H9 (cell line): ENCODE measurements at regions not wholly inside any gene's neighbourhood (a gene's known extent, or its start where the extent isn't known, plus 50 kb on each side); places are given as distances from the start of the nearest gene placed in this dataset.

Source experiments
- DNase-seq: peaks from one replicate; pipeline ENCODE4 v3.0.0-alpha.2; 2017
- H2AFZ ChIP-seq: one replicate; pipeline ENCODE4 v1.6.1; 2013; ENCODE audit warnings: mild to moderate bottlenecking, low read length, control low read depth, moderate library complexity
- H2AK5ac ChIP-seq: 2 replicates; pipeline ENCODE4 v1.6.1; 2013; ENCODE audit warnings: low read length, control low read depth, mixed read lengths; ENCODE audit not compliant: insufficient read length
- H2BK120ac ChIP-seq: one replicate; pipeline ENCODE4 v1.6.1; 2013; ENCODE audit warnings: low read depth, mild to moderate bottlenecking, low read length, control low read depth, inconsistent platforms; ENCODE audit not compliant: poor library complexity, severe bottlenecking
- H2BK12ac ChIP-seq: 2 replicates; pipeline ENCODE4 v1.6.1; 2013; ENCODE audit warnings: low read length, control low read depth, mixed read lengths, low read depth; ENCODE audit not compliant: insufficient read length
- H2BK15ac ChIP-seq: 2 replicates; pipeline ENCODE4 v1.6.1; 2013; ENCODE audit warnings: low read depth, low read length, control low read depth
- H2BK20ac ChIP-seq: one replicate; pipeline ENCODE4 v1.6.1; 2013; ENCODE audit warnings: low read depth, mild to moderate bottlenecking, low read length, control low read depth, inconsistent platforms; ENCODE audit not compliant: poor library complexity, severe bottlenecking
- H2BK5ac ChIP-seq: 2 replicates; pipeline ENCODE4 v1.6.1; 2013; ENCODE audit warnings: low read length, control low read depth, mixed read lengths; ENCODE audit not compliant: insufficient read length
- H3K14ac ChIP-seq: 2 replicates; pipeline ENCODE4 v1.6.1; 2013; ENCODE audit warnings: low read length, control low read depth; ENCODE audit not compliant: insufficient read depth
- H3K18ac ChIP-seq: 2 replicates; pipeline ENCODE4 v1.6.1; 2013; ENCODE audit warnings: low read depth, mild to moderate bottlenecking, mixed read lengths, low read length, control low read depth; ENCODE audit not compliant: insufficient read length
- H3K23ac ChIP-seq: 2 replicates; pipeline ENCODE4 v1.6.1; 2013; ENCODE audit warnings: low read length, control low read depth, mixed read lengths, low read depth; ENCODE audit not compliant: insufficient read length
- H3K23me2 ChIP-seq: 2 replicates; pipeline ENCODE4 v1.6.1; 2013; ENCODE audit warnings: low read depth, mild to moderate bottlenecking, mixed read lengths, low read length, control low read depth; ENCODE audit not compliant: insufficient read length, poor library complexity, severe bottlenecking
- H3K27ac ChIP-seq: 2 replicates; pipeline ENCODE4 v1.5.1; 2013; ENCODE audit warnings: low read length, control low read depth, mixed read lengths, low read depth; ENCODE audit not compliant: insufficient read length
- H3K27me3 ChIP-seq: 2 replicates; pipeline ENCODE4 v1.6.1; 2013; ENCODE audit warnings: low read length, control low read depth, inconsistent platforms; ENCODE audit not compliant: insufficient read depth
- H3K4ac ChIP-seq: 2 replicates; pipeline ENCODE4 v1.6.1; 2013; ENCODE audit warnings: low read depth, mild to moderate bottlenecking, control low read depth, inconsistent platforms, low read length, moderate library complexity
- H3K4me1 ChIP-seq: 2 replicates; pipeline ENCODE4 v1.6.1; 2013; ENCODE audit warnings: low read length, control low read depth, inconsistent platforms; ENCODE audit not compliant: insufficient read depth
- H3K4me2 ChIP-seq: 2 replicates; pipeline ENCODE4 v1.6.1; 2013; ENCODE audit warnings: low read length, control low read depth, mixed read lengths; ENCODE audit not compliant: insufficient read length, insufficient read depth
- H3K56ac ChIP-seq: 2 replicates; pipeline ENCODE4 v1.6.1; 2013; ENCODE audit warnings: low read depth, mild to moderate bottlenecking, mixed read lengths, low read length, control low read depth; ENCODE audit not compliant: insufficient read length
- H3K79me1 ChIP-seq: 2 replicates; pipeline ENCODE4 v1.6.1; 2013; ENCODE audit warnings: low read depth, mild to moderate bottlenecking, moderate library complexity, low read length, control low read depth, inconsistent platforms; ENCODE audit not compliant: insufficient read depth, poor library complexity, severe bottlenecking
- H3K79me2 ChIP-seq: 2 replicates; pipeline ENCODE4 v1.6.1; 2013; ENCODE audit warnings: low read length, control low read depth, inconsistent platforms; ENCODE audit not compliant: insufficient read depth
- H3K9ac ChIP-seq: 2 replicates; pipeline ENCODE4 v1.6.1; 2013; ENCODE audit warnings: low read length, control low read depth, mixed read lengths; ENCODE audit not compliant: insufficient read length; ENCODE audit errors: extremely low read depth
- H3K9me3 ChIP-seq: one replicate; pipeline ENCODE4 v1.6.1; 2013; ENCODE audit warnings: low read depth, low read length, inconsistent platforms; ENCODE audit not compliant: control insufficient read depth
- H3T11ph ChIP-seq: one replicate; pipeline ENCODE4 v1.6.1; 2013; ENCODE audit warnings: mild to moderate bottlenecking, low read length, control low read depth, inconsistent platforms
- H4K20me1 ChIP-seq: one replicate; pipeline ENCODE4 v1.6.1; 2013; ENCODE audit not compliant: control insufficient read depth, insufficient read length, insufficient read depth
- H4K5ac ChIP-seq: 2 replicates; pipeline ENCODE4 v1.6.1; 2013; ENCODE audit warnings: low read depth, mild to moderate bottlenecking, mixed read lengths, low read length, control low read depth; ENCODE audit not compliant: insufficient read length
- H4K8ac ChIP-seq: replicated peaks from 2 replicates; pipeline ENCODE4 v1.6.1; 2013; ENCODE audit warnings: low read length, control low read depth, mixed read lengths, low read depth; ENCODE audit not compliant: insufficient read length
- H4K91ac ChIP-seq: 2 replicates; pipeline ENCODE4 v1.6.1; 2013; ENCODE audit warnings: low read depth, mild to moderate bottlenecking, moderate library complexity, mixed read lengths, low read length, control low read depth; ENCODE audit not compliant: insufficient read length
- H3K27ac Mint-ChIP-seq, 3 experiments: 2 replicates in 2 of 3; 3 replicates in 1 of 3; pipeline ENCODE4 v1.8.0; 2020 to 2021; ENCODE audit warnings: mixed read lengths in 3 of 3, mild to moderate bottlenecking in 1 of 3, moderate library complexity in 1 of 3
- H3K27me3 Mint-ChIP-seq: 2 replicates; pipeline ENCODE4 v1.8.0; 2021; ENCODE audit warnings: low read depth, mild to moderate bottlenecking, moderate library complexity, mixed read lengths
- H3K36me3 Mint-ChIP-seq, 3 experiments: 2 replicates in 2 of 3; 3 replicates in 1 of 3; pipeline ENCODE4 v1.8.0; 2020 to 2021; ENCODE audit warnings: low read depth in 3 of 3, mixed read lengths in 3 of 3; ENCODE audit not compliant: insufficient read depth in 1 of 3
- H3K4me1 Mint-ChIP-seq, 2 experiments: 2 replicates each; pipeline ENCODE4 v1.8.0; 2020; ENCODE audit warnings: mixed read lengths in 2 of 2
- H3K4me3 Mint-ChIP-seq, 2 experiments: 2 replicates in 1 of 2; 3 replicates in 1 of 2; pipeline ENCODE4 v1.8.0; 2020 to 2021; ENCODE audit warnings: mild to moderate bottlenecking in 2 of 2, mixed read lengths in 2 of 2, moderate library complexity in 1 of 2
- H3K9me3 Mint-ChIP-seq, 2 experiments: 2 replicates in 1 of 2; 3 replicates in 1 of 2; pipeline ENCODE4 v1.8.0; 2020; ENCODE audit warnings: mild to moderate bottlenecking in 2 of 2, mixed read lengths in 2 of 2, moderate library complexity in 1 of 2
- WGBS: extraction: QIAGEN DNeasy Blood & Tissue Kit; methylation state at CpG from one replicate; pipeline ENCODE4 v1.1.7; 2013; ENCODE audit warnings: missing lambda C conversion rate, low lambda C conversion rate, mixed read lengths; ENCODE audit not compliant: insufficient read length; ENCODE audit errors: extremely low coverage; 5-methylcytosine and 5-hydroxymethylcytosine counted together
- TF ChIP-seq, protein P1 (sequence below): fragments of 200-600 bp; sonication (generic); conservative IDR thresholded peaks from 3 replicates; pipeline ENCODE4 v1.8.0; 2021; ENCODE audit warnings: antibody characterized with exemption, mild to moderate bottlenecking

DNA sequence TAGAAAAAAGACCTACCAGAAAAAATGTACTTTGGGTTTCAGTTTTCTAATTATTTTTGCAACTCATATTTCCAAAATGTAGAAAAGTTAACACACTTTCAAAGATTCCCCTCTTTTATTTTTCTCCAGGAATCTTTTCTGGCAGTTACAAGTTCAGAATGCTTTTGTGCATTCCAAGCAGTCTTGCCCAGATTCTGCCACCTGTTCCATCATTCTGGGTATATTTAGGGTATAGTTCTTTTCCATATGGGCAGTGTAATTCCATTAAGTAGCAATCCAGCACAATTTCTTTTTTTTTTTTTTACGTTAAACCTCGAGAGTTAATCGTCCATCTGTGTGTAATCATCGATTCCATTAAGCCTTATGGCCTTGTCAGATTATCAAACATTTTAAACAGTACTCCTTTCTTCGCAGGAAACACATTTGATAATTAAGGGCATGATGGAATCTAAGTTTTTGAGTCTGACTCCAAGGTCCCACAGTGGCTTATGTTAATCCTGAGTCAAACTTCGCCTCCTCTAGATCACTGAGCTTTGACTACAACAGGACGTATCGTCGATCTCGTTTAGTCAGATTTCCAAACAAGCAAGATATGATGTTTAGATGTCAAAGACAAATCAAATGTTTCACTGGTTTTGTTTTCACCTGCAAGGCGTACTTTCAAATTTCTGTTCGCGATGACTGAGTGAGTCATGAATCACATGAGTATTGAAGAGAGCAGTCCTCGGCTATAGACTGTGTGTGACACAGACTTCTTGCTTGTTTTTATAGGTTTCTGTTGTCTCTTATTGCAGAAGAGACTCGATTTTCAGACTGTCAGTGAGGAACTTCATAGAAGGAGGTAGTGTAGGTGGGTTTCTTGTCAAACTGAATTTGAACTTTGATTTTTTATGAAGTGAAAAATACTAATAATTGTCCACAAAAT lies 118.9 kb upstream of the GK2 start:
- no peaks in the 10 kb centered on the region for H3K4me1 Mint-ChIP-seq
- Histone ChIP-seq H3K27ac (no peak overlapping the region), H2AK5ac (no peak overlapping the region), H3K18ac (no peak overlapping the region), H3K27me3 (no peaks in the 10 kb centered on the region), H4K5ac (no peak overlapping the region), H3K23ac (no peak overlapping the region), H2AFZ (no peak overlapping the region), H3K9ac (no peak overlapping the region), H3K23me2 (no peaks in the 10 kb centered on the region), H2BK15ac (no peak overlapping the region), H3K4me1 (no peaks in the 10 kb centered on the region), H3K56ac (no peak overlapping the region), H3K4ac (no peak overlapping the region), H3K14ac (no peak overlapping the region), H4K8ac (no peak overlapping the region), H3K4me2 (no peak overlapping the region), H2BK20ac (no peak overlapping the region), H3T11ph (no peak overlapping the region), H4K20me1 (no peaks in the 10 kb centered on the region), H2BK12ac (no peak overlapping the region), H4K91ac (no peak overlapping the region), H3K79me2 (no peaks in the 10 kb centered on the region), H3K9me3 (no peaks in the 10 kb centered on the region), H3K79me1 (no peaks in the 10 kb centered on the region), H2BK5ac (no peak overlapping the region), H2BK120ac (no peak overlapping the region)
- H3K4me3 Mint-ChIP-seq, result no peak overlapping the region
- TF ChIP-seq, protein P1, sequence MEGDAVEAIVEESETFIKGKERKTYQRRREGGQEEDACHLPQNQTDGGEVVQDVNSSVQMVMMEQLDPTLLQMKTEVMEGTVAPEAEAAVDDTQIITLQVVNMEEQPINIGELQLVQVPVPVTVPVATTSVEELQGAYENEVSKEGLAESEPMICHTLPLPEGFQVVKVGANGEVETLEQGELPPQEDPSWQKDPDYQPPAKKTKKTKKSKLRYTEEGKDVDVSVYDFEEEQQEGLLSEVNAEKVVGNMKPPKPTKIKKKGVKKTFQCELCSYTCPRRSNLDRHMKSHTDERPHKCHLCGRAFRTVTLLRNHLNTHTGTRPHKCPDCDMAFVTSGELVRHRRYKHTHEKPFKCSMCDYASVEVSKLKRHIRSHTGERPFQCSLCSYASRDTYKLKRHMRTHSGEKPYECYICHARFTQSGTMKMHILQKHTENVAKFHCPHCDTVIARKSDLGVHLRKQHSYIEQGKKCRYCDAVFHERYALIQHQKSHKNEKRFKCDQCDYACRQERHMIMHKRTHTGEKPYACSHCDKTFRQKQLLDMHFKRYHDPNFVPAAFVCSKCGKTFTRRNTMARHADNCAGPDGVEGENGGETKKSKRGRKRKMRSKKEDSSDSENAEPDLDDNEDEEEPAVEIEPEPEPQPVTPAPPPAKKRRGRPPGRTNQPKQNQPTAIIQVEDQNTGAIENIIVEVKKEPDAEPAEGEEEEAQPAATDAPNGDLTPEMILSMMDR, result no peak
- WGBS, result no CpG with 5 or more reads among the region's 15 CpGs
- no peaks in the 10 kb centered on the region for H3K9me3 Mint-ChIP-seq
- no peaks in the 10 kb centered on the region; the same call in 1 of the 2 replicates for H3K27me3 Mint-ChIP-seq
- no peaks in the 10 kb centered on the region for H3K36me3 Mint-ChIP-seq
- no peak overlapping the region for H3K27ac Mint-ChIP-seq
- no peak for DNase-seq
